HL-60/S4 (cell line): ENCODE measurements at regions not wholly inside any gene's neighbourhood (a gene's known extent, or its start where the extent isn't known, plus 50 kb on each side); places are given as distances from the start of the nearest gene placed in this dataset.
"Not testable (repeated sequence)": the region's sequence is repeated elsewhere in the genome, so short reads cannot be mapped to it uniquely, and the experiment has no call there.

Experiments used
- in situ Hi-C: fragments of 300-500 bp; cut with MboI; formaldehyde crosslinking; loops from 2 replicates; pipeline ENCODE4 v1.14.3; 2022; ENCODE audit warnings: low sequenced_read_pairs

DNA sequence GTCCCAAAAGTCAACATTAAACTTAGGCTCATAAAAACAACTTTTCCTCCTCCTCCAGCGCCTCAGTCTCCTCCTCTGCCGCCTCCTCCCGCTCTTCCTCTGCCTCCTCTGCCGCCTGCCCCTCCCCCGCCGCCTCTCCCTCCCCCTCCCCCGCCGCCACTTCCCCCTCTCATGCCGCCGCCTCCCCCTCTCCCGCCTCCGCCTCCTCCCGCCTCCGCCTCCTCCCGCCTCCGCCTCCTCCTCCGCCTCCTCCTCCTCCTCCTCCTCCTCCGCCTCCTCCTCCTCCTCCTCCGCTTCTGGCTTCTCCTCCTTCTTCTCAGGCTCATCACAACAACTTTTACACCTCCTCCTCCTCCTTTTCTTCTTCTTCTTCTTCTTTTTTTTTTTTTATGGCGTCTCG is 599.9 kb downstream of the TMEM182 start:
- in situ Hi-C loops: no loop called here

DNA sequence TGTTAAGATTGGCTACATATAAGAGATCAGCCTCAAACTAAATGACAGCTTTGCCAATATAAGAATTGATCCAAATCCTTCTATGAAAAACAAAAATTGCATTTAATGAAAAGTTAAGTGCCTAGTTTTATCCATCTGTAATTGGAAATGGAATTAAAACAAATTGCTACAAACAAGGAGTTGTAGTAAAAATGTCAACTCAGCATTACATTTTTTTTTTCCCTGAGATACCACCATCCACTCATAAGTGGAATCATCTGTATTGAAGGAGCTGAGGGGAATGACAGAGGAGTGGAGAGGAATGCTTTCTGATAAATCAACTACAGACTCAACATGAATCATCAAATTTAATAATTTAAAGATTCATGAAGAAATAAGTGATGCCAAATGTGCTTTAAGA is 601.8 kb downstream of the TMEM182 start:
- in situ Hi-C loops: no loop called here

DNA sequence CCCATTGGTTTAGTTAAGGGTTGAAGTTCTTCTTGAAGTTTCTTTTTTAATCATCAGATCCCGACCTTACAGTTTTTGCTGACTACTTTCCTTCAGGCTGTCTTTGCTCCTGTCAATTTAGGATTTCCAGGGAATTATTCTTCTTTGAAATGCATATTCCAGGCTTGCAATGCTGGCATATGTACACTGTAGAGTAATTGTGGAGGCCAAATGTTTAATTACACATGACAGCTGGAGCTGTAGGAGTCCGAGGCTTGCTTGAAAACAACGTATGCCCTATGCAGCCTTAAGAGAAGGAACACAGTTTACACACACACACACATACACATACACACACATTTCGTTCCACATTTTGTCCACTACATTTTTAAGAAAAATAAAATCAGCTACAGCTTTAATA is 602.3 kb downstream of the TMEM182 start:
- in situ Hi-C loops: no loop called here

DNA sequence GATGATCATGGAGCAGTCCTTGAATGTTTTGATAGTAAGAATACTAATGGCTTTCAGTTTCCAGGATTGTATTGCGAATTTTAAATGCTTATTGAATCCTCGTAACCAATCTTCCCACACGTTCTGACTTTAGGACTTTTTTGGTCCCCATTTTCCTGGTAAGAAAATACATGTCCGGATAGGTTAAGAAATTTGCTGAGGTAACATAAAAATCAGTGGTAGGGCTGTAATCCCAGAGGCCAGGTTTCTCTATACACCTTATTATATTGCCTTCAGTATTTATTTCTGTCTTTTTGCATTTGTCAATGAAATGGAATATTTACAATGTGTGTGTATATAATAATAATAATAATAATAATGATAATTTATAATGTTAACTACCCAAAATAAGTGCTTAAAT is 603.2 kb downstream of the TMEM182 start:
- in situ Hi-C loops: no loop called here

DNA sequence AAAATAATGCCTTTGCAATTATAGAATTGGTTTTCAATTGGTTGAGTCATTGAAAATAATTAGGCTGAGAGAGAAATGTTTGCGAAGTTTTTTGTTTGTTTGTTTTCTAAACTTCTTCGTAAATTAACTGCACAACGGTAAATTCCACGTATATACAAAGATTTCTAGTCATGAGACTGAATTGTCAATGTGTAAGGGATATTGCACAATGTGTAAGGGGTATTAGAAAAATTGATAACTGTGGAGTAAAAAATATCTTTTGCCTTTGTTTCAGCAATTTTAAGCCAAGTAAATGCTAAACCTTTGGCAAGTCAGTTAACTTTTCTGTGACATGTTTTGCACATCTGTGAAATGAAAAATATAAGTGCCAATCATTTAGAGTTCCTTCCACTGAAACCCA is 606.0 kb downstream of the TMEM182 start:
- in situ Hi-C loops: no loop called here

DNA sequence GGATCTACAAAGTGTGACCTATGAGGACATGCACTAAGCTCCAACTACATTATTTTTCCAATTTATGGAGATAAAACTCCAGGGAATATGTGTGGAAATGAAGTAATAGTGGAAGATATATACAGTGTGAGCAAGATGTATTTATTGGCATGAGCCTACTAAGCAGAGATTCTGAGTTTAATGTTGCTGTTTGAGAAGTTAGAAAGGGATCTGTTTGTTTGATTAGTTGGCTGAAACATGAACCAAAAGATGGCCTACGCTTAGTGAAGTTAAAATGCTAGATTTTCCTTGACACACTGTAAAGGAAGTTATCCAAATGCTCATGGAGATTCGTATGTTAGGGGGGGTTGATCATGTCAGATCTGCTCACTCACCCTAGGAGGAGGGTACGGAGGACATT is 621.7 kb downstream of the TMEM182 start:
- in situ Hi-C loops: no loop called here

DNA sequence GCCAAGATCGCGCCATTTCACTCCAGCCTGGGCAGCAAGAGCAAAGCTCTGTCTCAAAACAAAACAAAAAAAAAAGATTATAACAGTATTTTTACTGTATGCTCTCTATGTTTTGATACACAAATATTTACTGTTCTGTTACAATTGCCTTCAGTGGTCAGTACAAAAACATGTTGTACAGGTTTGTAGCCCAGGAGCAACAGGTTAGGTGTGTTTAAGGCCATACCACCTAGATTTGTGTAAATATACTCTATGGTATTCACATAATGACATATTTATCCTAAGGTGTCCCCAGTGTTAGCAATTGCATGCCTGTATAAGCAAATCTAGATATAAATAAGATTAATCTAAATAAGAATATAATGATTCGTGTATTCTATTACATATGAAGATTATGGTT is 625.0 kb downstream of the TMEM182 start:
- in situ Hi-C loops: no loop called here

DNA sequence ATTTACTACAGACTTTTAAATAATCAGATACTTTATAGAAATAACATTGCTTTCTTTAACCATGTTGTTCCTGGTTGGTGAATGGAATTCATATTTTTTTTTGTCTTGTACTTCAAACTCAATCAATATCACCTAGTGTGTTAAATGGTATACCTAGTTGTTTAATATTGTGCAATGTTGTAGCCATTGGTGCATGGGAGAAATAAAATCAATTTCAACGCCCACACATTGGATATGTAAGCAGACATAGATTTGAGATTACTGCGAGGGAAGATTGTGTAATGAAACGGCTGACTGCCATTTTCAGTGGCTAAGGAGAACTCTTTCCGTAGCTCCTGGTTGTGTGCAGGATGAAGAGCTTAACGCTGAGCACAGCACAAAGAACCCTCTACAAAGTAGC is 626.1 kb downstream of the TMEM182 start:
- in situ Hi-C loops: no loop called here

DNA sequence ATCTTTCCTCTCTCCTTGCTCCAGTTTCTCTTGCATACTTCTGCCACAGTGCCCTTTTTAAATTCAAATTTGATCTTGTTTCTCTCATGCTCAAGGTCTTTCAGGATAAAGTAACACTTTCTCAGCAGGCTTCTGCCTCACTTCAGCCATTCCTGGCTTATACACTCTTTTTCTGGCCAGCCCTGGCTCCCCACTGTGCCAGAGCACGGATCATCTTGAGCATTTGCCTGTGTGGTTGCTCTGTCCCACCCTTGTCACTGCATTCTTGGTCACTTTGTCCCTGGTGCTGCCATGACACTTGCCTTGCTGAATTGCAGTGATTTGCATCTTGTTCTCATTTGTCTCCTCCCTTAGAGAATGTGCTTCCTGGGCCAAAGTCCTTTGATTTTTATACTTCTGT is 634.3 kb downstream of the TMEM182 start:
- in situ Hi-C loops: no loop called here

DNA sequence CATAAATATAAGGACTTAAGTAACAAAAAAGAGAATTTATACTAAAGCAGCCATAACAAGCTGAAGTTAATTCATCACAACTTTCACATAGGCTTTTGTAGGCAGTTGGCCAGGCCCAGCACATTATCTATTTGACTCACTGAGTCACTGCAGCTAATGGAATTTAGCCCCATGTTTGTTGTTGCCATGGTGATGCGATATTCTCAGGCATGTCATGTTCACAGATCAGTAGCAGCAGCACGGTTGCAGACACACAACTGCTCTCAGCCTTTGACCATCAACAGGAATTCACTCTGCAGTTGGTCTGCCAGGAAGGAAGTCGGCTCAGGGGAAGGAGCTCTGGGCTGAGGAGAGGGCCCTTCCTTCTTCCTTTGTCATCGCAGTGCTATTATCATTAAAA is 639.8 kb downstream of the TMEM182 start:
- in situ Hi-C loops: no loop called here

DNA sequence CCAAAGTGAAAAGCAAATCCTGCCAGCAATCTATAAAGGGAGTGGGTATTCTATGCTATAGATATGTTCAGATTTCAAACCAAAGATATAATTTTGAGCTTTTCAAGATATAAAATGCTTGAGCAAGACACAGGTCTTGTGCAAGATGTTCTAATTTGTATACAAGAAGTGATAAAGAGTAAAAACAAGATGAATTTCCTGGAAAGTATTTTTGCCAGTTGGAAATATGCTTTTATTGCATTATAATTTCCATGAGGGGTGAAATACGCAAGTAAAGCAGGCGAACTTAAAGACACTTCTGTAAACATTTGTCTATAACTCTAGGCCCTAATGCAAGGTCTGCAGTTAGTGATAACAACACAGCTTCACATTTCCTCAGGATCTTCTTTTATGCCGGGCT is 640.5 kb downstream of the TMEM182 start:
- in situ Hi-C loops: no loop called here

DNA sequence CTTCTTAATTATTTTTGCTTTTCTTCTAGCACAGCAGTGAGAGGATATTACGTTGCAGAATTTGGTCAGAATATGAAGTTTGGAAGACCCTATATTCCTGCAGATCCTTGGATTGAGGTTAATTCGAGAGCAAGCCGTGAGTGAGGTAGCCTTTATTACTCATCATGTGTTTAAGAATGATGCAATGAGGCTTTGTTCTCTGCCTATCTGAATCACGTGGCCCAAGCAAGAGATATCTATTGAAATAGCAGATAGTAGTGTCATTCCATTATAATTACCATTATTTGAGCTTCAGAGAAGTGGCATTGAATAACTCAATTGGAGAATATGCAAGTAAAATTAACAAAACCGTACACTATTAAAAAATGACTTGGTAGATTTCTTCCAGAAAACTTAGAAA is 641.1 kb downstream of the TMEM182 start:
- in situ Hi-C loops: no loop called here

DNA sequence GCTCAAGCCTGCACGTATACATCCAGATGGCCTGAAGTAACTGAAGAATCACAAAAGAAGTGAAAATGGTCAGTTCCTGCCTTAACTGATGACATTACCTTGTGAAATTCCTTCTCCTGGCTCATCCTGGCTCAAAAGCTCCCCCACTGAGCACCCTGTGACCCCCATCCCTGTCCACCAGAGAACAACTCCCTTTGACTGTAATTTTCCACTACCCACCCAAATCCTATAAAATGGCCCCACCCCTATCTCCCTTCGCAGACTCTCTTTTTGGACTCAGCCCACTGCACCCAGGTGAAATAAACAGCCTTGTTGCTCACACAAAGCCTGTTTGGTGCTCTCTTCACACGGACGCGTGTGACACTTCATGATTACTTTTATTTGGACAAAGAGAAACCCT is 641.6 kb downstream of the TMEM182 start:
- in situ Hi-C loops: not testable (repeated sequence)

DNA sequence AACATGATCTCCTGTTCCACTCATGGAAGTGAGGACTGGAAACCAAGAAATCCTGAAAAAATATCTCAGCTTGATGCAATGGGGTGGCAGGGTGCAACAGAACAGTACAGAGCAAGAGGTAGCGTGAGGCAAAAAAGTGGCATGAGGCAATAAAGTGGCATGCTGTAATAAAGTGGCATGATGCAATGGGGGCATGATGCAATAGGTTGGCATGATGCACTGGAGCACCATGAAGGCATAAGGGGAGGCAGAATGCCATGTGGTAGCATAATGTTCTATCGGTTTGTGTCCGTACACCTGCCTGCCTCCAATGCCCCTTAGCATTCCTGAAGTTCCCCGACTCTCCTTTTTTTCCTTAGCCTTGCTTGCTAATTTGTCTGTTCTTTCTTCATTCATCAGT is 648.4 kb downstream of the TMEM182 start:
- in situ Hi-C loops: no loop called here

DNA sequence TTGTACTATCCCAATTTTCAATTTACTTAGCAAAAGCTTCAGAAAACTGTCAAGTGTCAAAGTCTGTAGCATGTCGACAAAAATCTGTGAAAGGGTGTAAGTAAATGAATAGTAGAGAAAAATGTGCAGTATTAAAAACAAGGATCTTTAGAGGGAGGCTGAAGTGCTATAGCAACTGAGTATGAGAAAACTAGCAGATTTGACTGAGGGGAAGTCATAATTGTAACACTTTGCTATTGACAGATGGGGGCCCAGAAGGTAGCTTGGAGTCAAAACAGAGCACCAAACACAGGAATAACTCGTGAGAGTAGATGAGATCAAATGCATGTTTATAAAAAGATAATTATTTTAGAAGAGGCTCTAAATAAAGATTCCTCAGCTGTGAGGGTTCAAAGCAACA is 657.7 kb downstream of the TMEM182 start:
- in situ Hi-C loops: no loop called here

DNA sequence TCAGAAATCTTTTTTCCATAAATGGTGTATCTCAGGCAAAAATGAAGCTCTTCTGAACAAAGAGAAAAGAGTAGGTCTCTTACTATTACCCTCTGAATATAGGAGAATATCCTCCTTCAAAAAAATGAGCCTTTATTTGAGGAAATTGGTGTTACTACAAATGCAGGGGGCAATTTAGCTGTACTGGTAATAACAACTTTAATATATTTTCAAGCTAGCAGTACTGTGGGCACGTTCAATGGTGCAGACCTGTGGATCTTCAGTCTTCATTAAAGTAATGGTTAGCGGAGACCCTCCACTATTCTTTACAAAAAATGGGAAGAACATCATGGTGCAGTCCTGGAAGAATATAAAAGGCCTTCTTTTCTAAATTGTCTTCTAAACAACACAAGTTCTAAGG is 661.3 kb downstream of the TMEM182 start:
- in situ Hi-C loops: no loop called here

DNA sequence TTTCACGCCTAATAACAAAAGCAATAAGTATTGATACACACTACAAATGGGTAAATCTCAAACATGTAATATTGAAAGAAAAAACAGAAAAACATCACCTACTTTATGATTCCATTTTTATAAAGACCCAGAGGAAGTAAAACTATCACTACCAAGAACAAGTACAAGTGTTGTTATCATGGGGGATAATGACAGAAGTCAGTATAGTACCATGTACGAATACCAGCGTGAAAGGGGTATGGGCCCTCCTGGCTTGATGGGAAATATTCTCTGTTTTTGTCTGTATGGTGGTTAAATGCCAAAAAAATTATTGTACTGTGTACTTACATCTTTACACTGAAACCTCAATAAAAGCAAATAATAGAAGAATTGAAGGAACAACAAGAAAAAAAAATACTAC is 665.7 kb downstream of the TMEM182 start:
- in situ Hi-C loops: no loop called here

DNA sequence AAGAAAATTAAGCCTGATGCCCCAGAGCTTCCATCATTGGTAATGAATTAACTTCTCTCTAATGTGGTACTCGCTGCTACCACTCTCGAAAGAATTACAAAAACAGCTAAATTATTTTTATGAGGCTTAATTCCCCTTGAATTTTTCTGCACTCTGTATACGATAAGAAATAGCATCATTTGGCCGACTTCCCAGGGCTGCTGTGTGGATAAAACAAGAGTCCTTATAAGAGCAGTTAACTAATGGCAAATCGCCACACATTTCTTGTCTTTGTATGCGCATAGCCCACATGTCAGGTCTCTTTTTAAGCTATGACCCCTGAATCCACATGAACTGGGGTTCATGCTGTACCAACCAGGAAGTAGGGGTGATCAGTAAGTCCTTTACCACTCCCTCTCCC is 668.4 kb downstream of the TMEM182 start:
- in situ Hi-C loops: no loop called here

DNA sequence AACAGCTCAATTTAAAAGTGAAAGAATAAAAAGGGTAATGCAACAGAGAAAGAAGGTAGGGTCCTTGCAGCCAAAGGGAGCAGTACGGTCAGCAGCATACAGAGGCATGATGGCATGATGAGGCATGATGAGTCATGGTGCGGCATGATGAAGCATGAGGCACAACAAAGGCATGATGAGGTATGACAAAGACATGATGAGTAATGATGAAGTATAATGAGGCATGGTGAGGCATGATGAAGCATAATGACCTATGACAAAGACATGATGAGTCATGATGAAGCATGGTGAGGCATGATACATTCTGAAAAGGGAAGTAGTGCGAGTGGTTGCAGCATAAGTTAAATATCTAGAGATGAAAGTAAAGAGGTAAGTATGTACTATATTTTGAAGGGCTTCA is 673.2 kb downstream of the TMEM182 start:
- in situ Hi-C loops: no loop called here

DNA sequence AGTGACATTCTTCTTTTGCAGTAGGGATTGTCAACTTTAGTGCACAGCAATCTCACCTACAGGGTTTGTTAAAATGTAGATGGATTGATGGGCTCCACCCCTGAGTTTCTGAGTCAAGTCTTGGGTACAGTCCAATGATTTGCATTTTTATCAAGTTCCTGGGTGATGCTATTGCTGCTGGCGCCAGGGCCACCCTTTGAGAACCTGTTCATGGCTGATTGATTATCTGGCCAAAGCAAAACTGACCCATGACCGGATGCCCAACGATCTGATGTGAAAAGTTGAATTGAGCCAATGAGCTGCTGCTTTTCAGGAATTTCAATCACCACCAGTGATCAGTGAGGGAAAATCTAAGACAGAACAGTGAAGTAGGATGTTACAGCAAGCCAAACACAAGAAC is 675.3 kb downstream of the TMEM182 start:
- in situ Hi-C loops: no loop called here

DNA sequence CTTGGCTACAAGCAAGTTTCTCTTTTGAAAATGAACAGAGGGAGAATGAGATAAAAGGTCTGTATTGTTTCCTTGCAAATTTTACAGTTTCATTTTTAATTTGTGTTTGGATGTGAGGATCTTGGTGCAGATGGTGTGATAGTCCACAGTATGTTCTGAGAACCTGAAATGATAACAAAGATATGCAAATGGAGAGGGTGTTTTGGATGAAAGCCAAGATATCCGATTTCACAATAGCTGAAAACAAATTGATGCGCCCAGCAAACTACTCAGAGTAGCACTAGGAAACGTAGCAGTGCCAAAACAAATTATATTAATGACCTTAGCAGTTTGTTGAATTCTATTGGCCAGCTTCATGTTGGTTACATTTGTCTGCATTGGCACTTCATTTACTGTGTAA is 683.5 kb downstream of the TMEM182 start:
- in situ Hi-C loops: no loop called here

DNA sequence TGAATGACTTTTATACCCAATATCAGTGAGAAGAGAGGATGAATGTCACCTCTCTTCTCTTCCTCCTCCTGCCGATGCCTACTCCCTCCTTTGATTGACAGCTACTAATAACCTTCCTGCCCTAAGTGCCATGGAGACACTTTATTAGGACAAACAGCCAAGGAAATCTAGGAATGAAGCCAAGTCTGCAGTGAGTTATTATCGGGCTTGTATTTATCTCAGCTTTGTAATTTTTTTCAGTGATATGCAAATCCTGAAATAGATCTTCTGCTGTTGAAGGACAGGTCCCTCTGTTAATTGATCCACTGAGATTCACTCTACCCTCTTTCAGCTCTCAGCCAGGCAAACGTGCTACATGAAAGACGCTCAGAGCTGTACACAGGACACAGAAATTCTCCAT is 686.7 kb downstream of the TMEM182 start:
- in situ Hi-C loops: no loop called here

DNA sequence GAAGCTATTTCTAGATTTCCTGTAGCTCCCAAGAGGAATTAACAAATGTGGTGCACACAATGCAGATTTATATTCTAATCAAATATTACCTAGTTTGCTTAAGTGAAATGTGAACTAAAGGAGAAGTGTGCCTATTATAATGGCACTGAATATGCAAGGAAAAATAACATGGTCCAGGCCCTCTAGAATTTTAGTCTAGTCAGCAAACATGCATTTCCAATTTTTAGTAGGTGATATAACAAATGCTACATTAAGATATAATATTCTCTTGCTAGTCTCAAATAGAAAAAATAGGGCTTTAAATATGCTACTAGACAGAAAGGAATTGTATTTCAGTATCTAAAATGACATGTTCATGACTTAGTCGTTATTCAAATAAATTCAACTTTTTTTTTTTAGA is 689.5 kb downstream of the TMEM182 start:
- in situ Hi-C loops: no loop called here

DNA sequence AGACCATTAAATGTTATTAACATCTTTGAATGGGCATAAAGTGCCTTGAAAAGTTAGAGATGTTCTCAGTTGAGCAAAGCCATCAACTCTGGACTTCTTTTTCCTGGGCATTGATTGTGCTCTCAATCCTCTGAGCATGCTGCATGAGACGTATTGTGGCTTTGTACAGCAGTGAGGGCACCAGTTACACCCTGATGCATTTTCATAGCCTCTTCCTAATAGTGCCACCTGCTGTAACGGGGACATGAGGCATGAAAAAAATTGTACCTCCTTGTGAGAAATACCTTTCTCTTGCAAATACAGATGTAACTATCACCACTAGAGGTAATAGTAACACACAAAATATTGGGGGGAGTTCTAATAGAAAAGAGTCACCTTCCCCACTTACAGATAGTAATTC is 697.5 kb downstream of the TMEM182 start:
- in situ Hi-C loops: no loop called here
